ENCODE measurements at regions not wholly inside any gene's neighbourhood (a gene's known extent, or its start where the extent isn't known, plus 50 kb on each side); places are given as distances from the start of the nearest gene placed in this dataset.

DNA sequence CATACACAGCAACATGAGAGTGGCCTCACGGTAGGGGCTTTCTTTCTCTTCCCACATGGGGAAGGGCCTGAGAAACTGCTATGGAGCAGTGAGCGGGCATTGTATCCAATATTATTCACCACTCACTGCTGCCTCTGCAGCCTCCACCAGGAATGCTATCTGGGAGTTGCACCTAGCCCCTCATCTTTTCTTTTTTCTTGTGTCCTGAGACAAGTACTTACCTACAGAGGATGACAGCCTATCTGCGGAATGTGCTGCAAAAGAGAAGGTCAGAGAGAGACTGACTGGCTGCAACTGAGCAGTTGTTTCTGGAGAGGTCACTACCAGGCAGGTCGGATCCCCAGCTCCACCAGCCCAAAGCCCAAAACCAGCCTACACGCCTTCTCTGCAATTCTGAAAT, 52.1 kb upstream of the HTATIP2 start:
- ChIA-PET CTCF (no interaction called here), POLR2A (no interaction called here)
- Mint-ChIP-seq H3K36me3 (ENCODE audit: low read depth) (no peaks in the 10 kb centered on the region), H3K27ac (no peak overlapping the region), H3K9me3 (no peaks in the 10 kb centered on the region), H3K4me1 (no peaks in the 10 kb centered on the region), H3K4me3 (no peak overlapping the region), H3K27me3 (peaks cover 2% of the 10 kb centered on the region)
- intact Hi-C loops (cut with micrococcal nuclease) = no loop called here
- DNase-seq (no peak), ATAC-seq (ENCODE audit: low read depth) (no peak)
- TF ChIP-seq CTCF (IDR thresholded peaks at IDR 0.05) = no peak

DNA sequence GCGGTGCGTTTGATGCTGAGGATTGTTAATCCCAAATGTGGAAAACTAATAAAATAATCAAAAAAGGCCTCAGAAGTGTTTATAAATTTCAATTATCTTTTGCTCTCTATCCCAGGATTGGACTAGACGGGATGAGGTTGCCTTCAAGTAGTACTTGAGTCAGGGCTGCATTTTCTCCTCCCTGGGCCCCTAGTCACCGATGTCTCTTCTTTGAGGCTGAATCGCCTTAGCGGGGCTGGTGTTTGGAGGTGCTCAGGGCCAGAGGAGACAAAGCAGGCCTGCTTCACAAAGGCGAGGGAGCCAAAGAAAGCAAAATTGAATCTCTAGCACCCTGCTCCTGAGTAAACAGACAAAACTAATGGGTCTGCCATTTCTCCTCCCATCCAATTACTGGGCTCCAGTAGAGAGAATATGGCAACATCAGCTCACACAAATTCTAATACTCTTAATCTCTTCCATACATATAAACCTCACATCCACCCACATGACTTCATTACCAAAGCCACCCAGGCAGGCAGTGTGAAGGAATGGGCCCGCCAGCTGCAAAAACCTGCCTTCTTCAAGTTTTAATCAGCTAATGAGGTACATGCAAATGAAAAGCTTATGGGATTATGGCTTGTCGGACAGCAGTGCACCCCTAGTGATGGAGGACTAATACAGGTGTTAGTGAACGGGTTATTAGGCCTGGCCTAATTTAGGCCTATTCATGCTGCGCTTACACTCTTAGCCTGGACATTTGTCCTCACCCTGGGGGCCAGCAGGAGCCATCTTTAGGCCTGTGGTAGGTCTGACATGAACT, 52.7 kb upstream of the HTATIP2 start:
- no peaks in the 10 kb centered on the region for H3K36me3 Mint-ChIP-seq (ENCODE audit: low read depth)

DNA sequence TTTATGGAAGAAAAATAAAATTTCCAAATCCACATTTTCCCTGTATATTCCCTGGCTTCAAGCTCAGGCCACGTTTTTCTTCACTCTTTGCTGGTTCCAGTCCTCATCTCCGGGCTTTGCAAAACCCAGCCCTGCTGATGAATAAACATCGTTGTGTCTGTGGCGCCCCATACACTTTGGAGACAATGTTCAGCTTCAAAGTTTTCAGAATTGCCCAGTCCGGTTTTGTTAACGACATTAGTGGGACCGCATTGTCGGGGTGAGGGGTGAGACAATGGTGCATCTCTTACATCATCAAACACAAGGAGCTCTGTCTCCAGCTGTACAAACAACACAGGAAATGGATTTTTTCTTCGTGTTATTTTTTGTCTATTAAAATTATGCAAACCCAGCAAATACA, 53.4 kb upstream of the HTATIP2 start:
- TF ChIP-seq CTCF (IDR thresholded peaks at IDR 0.05) = no peak
- Mint-ChIP-seq H3K4me3 (no peak overlapping the region), H3K27ac (no peak overlapping the region), H3K4me1 (no peaks in the 10 kb centered on the region), H3K9me3 (no peaks in the 10 kb centered on the region), H3K27me3 (peaks cover 4% of the 10 kb centered on the region), H3K36me3 (ENCODE audit: low read depth) (no peaks in the 10 kb centered on the region)
- ATAC-seq (ENCODE audit: low read depth) (no peak), DNase-seq (no peak)
- intact Hi-C loops (cut with micrococcal nuclease) = no loop called here
- ChIA-PET CTCF (no interaction called here), POLR2A (no interaction called here)

More for the DNA sequence above, 52.7 kb upstream of the HTATIP2 start:
- no peak for TF ChIP-seq CTCF (IDR thresholded peaks at IDR 0.05)
- Mint-ChIP-seq H3K4me3 (no peak overlapping the region), H3K27ac (no peak overlapping the region), H3K4me1 (no peaks in the 10 kb centered on the region), H3K9me3 (no peaks in the 10 kb centered on the region), H3K27me3 (peaks cover 2% of the 10 kb centered on the region)
- ATAC-seq (ENCODE audit: low read depth) (no peak), DNase-seq (no peak)
- intact Hi-C loops (cut with micrococcal nuclease) = no loop called here
- ChIA-PET POLR2A (no interaction called here), CTCF (no interaction called here)

DNA sequence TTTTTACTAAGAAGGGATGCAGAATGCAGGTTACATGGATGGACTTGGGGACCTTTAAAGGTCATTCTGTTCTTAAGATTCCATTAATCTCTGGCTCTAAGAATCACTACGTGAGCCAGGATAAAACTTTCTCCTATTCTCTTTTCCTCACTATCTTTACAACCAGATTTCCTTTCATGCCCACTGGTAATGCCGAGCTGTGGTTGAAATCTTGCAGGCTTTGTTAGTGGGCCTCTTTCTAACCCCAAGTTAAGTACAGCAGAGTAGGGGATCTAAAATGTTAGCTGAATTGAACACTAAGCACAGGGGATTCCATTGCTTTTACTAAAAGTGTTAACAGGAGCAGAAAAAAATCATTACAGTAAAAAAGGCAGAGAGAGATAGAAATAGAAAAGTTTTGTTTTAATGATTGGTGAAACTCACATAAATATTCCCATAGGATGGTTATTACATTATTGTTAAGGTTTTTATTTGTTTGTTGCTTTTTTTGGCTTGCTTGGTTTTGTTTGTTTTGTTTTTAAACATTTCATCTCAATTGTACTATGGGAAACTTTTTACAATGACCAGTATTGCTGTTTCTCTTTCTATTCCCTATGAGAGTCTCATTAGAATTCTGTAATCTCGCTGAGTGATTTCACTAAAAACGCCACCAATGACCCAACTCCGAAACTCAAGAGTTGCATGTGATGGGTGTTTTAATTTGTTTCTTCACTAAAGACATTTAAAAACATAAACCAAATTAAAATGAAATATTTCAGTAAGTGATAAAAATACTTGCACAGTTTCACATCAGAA, 54.1 kb upstream of the HTATIP2 start:
- Mint-ChIP-seq H3K4me3 (no peak overlapping the region), H3K27me3 (peaks cover 4% of the 10 kb centered on the region), H3K36me3 (ENCODE audit: low read depth) (no peaks in the 10 kb centered on the region)

More for the DNA sequence above, 54.1 kb upstream of the HTATIP2 start:
- POLR2A ChIA-PET = no interaction called here
- Mint-ChIP-seq H3K4me1 (no peaks in the 10 kb centered on the region), H3K9me3 (no peaks in the 10 kb centered on the region), H3K27ac (no peak overlapping the region)
- no peak for ATAC-seq (ENCODE audit: low read depth)
- no peak for TF ChIP-seq CTCF (IDR thresholded peaks at IDR 0.05)
- no peak for DNase-seq
- intact Hi-C loops (cut with micrococcal nuclease) = no loop called here
- CTCF ChIA-PET = no interaction called here

All from activated B cell treated with CpG ODN at 0.5 μM for 24 hours (primary cell).